ENCODE measurements at regions not wholly inside any gene's neighbourhood (a gene's known extent, or its start where the extent isn't known, plus 50 kb on each side); places are given as distances from the start of the nearest gene placed in this dataset.

DNA sequence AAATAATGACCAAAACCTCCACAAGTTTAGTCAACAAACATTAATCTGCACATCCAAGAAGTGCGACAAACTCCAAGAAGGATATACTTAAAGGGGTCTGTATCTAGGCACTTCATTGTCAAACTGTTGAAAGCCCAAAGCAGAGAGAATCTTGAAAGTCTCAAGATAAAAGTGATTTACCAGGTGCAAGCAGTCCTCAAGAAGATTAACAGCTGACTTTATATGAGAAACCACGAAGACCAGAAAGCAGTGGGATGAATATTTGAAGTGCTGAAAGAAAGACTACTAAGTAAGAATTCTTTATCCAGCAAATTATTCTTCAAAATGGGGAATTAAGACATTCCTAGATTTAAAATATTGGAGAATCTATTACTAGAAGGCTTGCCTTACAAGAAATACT, 58.4 kb upstream of the BLCAP start:
- H3K4me3 ChIP-seq: no peak overlapping the region
- no peaks in the 10 kb centered on the region for H3K9me3 ChIP-seq (replicated peaks)
- peaks cover 28% of the 10 kb centered on the region for H3K27me3 ChIP-seq (replicated peaks)
- no peaks in the 10 kb centered on the region for H3K4me1 ChIP-seq (replicated peaks)
- no peak overlapping the region for H3K27ac ChIP-seq
- no peaks in the 10 kb centered on the region for H3K36me3 ChIP-seq
- DNase-seq (ENCODE audit: low read depth in 1 of 2, low spot score in 2 of 2): no peak

DNA sequence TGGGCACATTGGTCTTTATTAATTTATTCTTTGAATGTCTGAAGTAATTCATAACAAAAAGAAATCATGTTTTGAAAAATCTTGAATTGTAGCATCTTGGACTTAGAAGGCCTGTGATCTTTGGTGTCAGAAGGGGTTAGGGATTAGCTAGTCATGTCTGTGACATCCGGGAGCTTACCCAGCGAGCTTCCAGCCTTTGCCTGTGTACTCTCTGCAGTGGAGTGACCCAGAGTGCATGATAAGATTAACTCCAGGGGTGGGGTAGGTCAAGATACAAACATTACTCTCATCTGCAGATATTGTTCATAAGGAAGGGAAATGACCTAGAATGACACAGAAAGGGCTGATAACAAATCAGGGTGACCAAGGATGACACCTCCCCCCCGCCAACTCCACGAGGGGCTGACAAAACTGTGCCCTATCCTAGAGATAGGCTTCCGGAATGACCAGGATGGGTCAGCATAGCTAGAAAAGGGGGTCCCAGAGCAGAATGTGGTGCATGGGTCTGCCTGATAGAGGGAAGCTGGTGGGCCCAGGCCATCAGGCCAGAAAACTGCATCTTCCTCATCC, 56.6 kb upstream of the BLCAP start:
- Histone ChIP-seq H3K36me3 (no peaks in the 10 kb centered on the region), H3K4me1 (replicated peaks) (no peaks in the 10 kb centered on the region), H3K4me3 (no peak overlapping the region), H3K9me3 (replicated peaks) (no peaks in the 10 kb centered on the region), H3K27me3 (replicated peaks) (peaks cover 32% of the 10 kb centered on the region), H3K27ac (no peak overlapping the region)
- DNase-seq (ENCODE audit: low read depth in 1 of 2, low spot score in 2 of 2): no peak

DNA sequence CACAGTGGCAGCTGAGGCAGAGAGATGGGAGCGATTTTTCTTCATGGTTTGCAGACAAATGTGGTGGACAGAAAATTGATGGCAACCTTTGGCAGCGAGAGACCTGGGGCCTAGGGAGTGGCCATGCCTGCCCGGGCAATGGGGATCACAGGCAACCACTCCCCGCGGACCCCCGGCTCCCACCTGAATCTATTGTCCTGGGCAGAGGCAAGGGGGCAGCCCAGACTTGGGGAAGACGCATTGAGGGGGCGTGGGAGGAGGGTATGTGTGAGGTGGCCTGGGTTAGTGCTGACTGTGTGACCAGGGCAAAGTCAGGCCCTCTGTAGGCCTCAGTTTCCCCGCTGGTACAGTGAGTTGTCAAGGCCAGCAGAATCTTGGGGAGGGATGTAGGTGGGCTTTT, 53.6 kb upstream of the BLCAP start:
- Histone ChIP-seq H3K9me3 (replicated peaks) (no peaks in the 10 kb centered on the region), H3K4me1 (replicated peaks) (no peaks in the 10 kb centered on the region), H3K4me3 (no peak overlapping the region), H3K27ac (no peak overlapping the region), H3K27me3 (replicated peaks) (peaks cover 41% of the 10 kb centered on the region), H3K36me3 (no peaks in the 10 kb centered on the region)
- no peak for DNase-seq (ENCODE audit: low read depth in 1 of 2, low spot score in 2 of 2)

DNA sequence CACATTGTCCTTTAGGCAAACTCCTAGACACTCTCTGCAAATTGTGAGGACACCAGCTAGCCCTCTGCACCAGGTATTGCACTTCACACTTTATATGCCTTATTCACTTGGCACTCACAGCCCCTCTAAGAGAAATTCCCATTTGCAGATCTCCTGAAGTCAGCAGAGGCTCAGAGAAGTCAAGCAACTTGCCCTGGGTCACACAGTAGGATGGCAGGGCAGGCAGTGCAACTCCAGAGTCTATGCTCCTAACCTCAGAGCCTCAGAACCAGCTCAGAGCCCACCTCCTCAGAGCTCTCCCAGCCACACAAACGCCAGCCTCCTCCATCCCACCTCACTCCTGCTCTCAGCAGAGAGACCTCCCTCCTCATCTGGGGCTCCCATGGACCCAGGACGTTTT, 52.4 kb upstream of the BLCAP start:
- H3K9me3 ChIP-seq (replicated peaks): no peaks in the 10 kb centered on the region
- no peak overlapping the region for H3K4me3 ChIP-seq
- DNase-seq (ENCODE audit: low read depth in 1 of 2, low spot score in 2 of 2): no peak
- H3K4me1 ChIP-seq (replicated peaks): no peaks in the 10 kb centered on the region
- H3K27ac ChIP-seq: no peak overlapping the region
- H3K36me3 ChIP-seq: no peaks in the 10 kb centered on the region
- peaks cover 37% of the 10 kb centered on the region for H3K27me3 ChIP-seq (replicated peaks)

DNA sequence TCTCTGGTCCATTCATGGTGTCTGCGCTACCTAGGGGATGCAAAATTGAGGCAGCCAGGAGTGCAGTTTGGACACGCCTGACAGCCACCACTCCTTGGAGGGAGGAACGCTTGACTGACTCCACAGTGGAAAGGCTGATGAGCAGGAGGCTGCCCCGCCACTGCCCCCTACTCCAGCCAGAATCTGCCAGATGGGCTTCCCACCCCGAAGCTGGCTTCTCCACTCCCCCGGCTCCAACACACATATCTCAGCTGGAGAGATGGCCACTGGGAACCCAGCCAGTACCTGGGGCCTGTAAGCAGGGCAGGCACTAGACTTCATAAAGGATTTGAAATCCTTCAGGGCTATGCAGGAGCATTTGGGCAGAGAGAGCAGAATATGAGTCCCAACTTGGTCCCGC, 51.4 kb upstream of the BLCAP start:
- no peaks in the 10 kb centered on the region for H3K9me3 ChIP-seq (replicated peaks)
- H3K36me3 ChIP-seq: no peaks in the 10 kb centered on the region
- H3K4me3 ChIP-seq: no peak overlapping the region
- peaks cover 31% of the 10 kb centered on the region for H3K27me3 ChIP-seq (replicated peaks)
- no peak overlapping the region for H3K27ac ChIP-seq
- H3K4me1 ChIP-seq (replicated peaks): no peaks in the 10 kb centered on the region
- DNase-seq (ENCODE audit: low read depth in 1 of 2, low spot score in 2 of 2): no peak

DNA sequence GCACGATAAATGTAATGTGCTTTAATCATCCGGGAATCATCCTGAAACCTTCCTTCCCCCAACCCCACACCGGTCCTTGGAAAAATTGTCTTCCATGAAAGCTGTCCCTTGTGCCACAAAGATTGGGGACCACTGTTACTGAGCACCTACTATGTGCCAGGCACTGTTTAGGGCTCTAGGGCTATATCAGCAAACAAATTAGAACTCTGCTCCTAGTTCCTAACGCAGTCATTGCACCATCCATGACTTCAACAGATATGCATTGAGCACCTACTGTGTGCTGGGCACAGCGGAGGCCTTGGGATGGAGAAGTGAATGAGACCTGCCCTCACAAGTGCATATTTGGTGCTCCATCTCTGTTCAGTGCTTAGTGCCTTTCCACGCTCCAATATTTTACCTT, 50.3 kb upstream of the BLCAP start:
- no peak for DNase-seq (ENCODE audit: low read depth in 1 of 2, low spot score in 2 of 2)
- Histone ChIP-seq H3K4me1 (replicated peaks) (no peaks in the 10 kb centered on the region), H3K36me3 (no peaks in the 10 kb centered on the region), H3K4me3 (no peak overlapping the region), H3K27me3 (replicated peaks) (peaks cover 26% of the 10 kb centered on the region), H3K9me3 (replicated peaks) (no peaks in the 10 kb centered on the region), H3K27ac (no peak overlapping the region)
